ENCODE measurements at regions not wholly inside any gene's neighbourhood (a gene's known extent, or its start where the extent isn't known, plus 50 kb on each side); places are given as distances from the start of the nearest gene placed in this dataset.

GRCh38 chr5:111937094-111937493 lies 180.1 kb upstream of the NREP start:
- TF ChIP-seq GATA2 (IDR thresholded peaks at IDR 0.05; ENCODE audit: low read depth, low read length) (no peak), GATA3 (IDR thresholded peaks at IDR 0.05; ENCODE audit: low read depth, low read length) (no peak)

All from SH-SY5Y (cell line).